ENCODE measurements at regions not wholly inside any gene's neighbourhood (a gene's known extent, or its start where the extent isn't known, plus 50 kb on each side); places are given as distances from the start of the nearest gene placed in this dataset.
"Not testable (repeated sequence)": the region's sequence is repeated elsewhere in the genome, so short reads cannot be mapped to it uniquely, and the experiment has no call there.

DNA sequence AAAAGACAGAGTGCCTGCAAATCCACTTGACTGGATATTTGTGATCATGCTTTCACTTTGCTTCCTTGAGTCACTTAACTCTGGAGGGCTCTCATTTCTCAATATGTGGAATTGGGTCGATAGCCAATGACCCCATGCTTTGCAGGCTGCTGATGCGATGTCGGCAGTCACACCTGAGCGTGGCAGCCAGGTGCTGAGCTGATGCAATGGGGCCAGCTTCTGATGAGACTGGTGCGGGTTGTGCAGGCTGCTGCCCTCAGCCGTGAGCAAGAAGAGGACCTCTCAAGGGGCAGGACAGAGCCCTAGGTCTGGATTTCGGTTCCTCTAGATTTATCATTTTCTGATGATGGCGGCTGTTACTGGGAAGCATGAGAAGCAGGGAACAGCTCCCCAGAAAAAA lies 334.1 kb downstream of the TEX29 start:
- no peak for DNase-seq

DNA sequence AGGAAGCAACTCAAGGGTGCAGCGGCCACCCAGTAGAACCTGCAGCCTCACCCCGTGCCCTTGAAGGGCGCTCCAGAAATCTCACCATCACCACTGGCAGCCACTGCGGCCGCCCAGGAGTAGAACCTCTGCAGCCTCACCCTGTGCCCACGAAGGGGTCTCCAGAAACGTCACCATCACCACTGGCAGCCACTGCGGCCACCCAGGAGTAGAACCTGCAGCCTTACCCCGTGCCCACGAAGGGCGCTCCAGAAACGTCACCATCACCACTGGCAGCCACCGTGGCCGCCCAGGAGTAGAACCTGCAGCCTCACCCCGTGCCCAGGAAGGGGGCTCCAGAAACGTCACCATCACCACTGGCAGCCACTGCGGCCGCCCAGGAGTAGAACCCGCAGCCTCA lies 336.0 kb downstream of the TEX29 start:
- no peak for DNase-seq

DNA sequence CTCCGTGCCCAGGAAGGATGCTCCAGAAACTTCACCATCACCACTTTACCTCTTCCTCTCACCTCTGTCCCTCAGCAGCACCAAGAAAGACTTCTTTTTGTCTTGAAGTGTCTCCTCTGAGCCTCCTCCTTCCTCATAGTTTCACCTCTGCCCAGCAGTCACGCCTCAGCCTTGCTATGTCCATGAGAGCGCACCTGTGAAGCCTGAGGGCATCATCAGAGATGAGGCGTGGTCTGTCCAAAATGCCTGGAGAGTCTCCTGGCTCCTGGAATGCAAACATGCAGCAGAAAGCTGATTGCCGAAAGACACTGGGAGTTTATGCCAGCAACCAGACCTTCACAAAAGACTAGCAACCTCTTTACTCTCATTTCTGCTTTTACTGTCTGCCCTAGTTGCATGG lies 336.6 kb downstream of the TEX29 start:
- DNase-seq: no peak

DNA sequence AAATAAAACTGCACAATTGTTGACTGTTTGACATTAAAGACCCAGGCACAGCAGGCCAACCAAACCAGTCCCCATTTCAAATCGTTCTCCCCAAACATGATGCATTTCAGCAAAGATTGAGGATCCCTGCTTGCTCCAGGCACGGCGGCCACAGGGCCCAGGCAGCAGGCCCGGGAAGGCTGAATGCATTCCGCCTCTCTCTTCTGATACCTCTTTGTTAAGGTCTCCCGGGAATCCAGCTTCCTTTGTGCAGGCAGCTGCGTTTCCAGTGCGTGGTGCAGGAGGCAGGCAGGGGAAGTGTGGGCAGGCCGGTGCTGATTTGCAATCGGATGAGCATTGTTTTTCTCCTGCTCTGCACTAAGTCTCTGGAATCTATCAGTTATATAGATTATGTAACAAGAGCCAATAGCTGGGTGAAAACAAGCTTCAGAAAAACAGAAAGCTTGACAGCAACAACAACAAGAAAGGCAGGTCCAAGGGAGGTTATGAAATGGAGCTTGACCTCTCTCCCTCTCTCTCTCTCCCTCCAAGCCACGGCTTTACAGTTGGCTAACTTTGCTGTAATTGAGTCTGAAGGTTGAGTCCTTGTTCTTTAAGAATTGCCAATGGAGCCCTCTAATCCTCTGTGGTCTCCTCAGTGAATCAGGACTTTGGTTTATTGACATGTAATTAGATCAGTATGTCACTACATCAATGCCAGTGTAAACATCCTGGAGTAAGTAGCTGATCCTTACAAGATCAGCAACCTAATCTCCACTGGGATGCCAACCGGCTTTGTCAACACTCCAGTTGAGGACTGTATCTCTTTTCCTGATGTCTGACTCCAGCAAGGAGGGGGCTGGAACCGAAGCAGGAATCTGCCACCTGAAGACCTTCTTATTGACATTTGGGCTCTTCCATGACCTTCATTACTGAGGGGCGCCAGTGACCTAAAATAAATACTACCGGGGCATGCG lies 338.0 kb downstream of the TEX29 start:
- DNase-seq: no peak

DNA sequence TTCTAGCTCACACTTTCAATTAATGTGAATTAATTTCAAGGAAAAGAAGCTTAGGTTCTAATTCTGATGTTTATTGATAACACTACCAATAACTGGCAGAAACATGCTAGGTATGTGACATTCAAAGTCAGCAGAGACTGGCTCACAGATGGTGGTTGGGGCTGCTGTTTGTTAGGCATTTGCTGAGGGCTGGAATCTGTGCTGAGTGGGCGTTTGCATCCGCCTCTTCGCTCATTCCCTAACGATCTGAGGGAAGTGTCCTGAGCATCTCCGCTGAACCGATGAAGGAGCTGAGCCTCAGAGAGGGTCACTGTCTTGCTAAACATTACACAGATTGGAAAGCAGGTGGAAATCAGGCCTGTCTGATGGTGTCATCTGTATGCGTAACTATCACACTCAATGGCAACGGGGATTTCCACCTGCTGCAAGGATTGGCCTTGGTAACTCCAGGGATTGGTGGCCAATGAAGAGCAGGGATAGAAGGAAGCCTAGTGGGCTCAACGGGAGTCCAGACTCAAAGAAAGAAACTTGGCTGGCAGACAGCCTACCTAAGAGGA lies 338.9 kb downstream of the TEX29 start:
- DNase-seq: no peak

DNA sequence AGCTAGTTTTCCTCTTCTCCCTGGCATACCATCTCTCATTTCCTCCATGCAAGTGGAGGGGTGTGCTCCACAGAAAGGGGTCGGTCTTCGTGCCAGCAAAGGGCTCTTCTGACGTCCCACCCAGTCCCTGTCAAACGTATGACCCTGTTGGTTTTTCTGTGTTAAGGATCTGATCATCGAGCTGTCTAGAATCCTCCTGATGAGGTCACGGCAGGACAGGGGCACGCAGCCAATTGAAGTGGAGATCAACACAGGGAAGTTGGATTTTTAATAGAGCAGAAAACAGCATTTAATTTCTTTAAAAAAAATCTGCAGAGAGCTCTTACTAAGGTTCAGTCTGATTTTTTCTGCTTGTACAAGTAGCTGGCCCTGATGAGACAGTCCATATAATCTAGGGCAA lies 339.4 kb downstream of the TEX29 start:
- no peak for DNase-seq

DNA sequence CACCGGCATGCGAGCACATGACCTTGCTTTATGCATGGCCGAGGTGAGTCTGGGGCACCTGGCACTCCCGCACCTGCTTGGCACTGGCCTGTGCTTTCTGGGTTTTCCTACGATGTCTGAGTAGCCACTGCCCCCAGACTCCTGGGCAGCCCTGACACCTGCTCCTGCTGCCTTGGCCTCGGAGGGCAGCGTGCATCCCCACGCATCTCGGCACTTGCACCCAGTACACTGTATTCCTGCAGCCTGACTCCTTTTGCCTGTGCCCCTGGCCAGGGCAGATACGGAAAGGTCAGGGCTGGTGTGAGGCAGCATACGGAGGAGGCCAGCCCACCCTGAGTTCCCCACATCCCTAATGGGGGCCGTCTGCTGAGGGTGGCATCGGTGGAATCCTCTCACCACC lies 340.6 kb downstream of the TEX29 start:
- no peak for DNase-seq

DNA sequence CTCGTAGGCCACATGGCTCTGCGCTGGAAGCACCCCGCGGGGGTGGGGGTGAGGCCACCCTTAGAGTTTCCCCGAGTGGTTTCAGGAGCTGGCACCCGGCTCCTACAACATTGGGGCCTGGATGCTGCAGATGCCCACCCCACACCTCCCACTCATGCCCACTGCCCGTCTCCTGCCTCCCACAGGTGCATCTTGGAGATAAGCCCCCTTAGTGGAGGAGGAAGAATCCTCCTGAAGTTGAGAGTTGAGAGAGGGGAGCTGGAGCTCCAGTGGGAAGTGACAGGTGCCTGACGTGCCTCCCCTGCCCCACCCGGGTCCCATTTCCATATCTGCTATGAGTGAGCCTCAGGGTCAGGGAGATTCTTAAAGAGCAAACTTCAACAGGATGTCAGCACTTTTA lies 341.3 kb downstream of the TEX29 start:
- DNase-seq: no peak

DNA sequence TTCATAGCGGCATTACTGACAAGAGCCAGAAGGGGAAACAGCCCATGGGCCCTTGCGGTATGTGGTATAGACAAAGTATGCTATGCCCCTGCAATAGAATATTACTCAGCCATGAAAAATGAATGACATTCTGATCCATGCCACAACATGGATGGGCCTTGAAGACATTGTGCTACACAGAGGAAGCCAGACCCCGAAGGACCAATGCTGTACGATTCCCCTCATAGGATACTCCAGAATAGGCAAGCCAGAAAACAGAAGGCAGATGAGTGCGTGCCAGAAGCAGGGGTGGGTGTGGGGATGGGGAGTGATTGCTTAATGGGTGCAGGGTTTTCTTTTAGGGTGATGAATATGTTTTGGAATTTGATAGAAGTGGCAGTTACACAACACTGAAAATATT lies 342.0 kb downstream of the TEX29 start:
- no peak for DNase-seq

DNA sequence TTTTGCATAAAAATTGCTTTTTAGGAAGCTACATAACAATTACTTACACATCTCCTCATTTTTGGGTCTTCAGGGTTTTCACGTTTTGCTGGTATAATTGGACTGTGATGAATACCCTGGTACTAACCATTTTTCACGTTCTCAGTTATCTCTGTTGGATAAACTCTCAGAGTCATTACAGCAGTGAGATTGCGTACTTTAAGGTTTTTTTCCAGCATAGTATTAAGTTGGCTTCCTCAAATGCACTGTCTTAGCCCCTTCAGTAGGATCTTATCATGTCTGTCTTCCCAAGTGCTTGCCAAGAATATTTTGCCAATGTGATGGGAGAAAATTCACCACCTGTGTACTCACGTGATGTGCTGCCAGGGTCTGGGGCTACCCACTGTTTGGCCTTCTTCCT lies 342.5 kb downstream of the TEX29 start:
- no peak for DNase-seq

DNA sequence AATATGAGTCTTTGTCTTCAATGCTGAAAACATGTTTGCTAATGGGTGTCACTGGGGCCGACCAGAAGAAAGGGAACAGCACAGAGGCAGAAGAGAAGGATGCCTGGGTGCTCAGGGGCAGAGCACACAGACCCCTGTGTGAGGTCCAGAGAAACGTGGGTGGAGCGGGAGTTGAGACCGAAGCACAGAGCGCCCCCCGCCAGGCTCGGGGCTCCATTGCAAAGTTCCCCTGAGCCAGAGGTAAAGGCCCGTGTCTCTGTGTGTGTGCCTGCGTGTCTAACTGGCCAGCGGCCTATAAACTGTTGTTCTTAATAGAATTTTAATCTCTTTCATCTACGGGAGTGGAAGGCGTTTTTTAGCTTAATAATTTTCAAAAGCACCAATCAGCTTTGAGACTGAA lies 343.1 kb downstream of the TEX29 start:
- no peak for DNase-seq

DNA sequence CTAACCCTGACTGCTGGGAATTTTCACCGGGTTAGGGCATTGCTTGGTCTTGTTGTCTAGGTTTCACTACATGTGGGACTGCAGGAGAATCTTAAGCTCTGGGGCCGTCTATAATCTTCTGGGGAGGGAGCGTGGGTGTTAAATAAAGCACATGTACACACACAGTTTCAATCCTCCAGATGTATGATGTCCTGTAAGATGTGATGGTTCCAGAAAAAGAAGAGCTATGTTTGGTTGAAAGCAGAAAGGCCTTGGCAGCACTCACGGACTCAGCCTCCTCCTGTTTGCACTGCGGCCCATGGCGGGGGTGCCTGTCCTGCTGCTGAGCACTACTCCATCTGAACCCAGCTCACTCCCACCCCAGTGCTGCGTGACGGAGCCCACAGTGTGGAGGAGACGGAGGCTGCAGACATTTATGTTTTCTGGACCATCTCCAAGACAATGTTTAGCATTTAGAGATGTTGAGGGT lies 343.5 kb downstream of the TEX29 start:
- DNase-seq: no peak

DNA sequence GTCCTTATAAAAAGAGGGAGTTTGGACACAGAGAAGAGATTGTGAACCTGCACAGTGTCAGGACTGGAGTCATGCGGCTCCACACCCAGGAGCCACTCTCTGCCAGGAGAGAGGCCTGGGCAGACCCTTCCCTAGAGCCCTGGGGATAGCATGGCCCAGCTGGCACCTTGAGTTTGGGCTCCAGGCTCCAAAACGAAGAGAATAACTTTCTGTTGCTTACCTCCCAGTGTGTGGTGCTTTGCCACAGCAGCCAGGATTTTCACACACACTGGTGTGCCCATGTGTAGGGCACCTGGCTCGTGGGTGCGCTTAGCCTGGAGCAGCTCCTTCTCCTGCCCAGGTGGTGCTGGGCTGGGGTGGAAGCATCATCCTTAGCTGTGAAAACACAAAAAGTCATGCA lies 344.3 kb downstream of the TEX29 start:
- DNase-seq: no peak

DNA sequence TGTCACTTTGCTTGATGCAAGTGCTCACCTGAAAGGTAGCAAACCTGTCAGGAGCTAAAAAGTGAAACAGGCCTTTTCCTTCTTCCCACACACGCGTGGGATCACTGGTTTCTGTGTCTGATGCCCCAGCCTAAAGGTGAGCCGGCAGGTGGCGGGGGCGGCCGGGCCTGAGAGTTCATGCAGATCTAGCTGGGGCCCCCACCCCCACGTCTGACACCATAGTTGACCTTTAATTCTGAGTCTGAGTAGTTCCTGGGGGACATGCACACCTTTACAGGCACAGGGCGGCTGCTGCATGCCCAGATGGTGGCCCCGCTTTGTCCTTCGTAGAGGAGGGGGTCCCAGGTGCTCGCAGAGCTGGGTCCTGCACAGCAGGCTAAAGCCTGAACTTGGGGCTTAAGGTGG lies 345.3 kb downstream of the TEX29 start:
- no peak for DNase-seq

DNA sequence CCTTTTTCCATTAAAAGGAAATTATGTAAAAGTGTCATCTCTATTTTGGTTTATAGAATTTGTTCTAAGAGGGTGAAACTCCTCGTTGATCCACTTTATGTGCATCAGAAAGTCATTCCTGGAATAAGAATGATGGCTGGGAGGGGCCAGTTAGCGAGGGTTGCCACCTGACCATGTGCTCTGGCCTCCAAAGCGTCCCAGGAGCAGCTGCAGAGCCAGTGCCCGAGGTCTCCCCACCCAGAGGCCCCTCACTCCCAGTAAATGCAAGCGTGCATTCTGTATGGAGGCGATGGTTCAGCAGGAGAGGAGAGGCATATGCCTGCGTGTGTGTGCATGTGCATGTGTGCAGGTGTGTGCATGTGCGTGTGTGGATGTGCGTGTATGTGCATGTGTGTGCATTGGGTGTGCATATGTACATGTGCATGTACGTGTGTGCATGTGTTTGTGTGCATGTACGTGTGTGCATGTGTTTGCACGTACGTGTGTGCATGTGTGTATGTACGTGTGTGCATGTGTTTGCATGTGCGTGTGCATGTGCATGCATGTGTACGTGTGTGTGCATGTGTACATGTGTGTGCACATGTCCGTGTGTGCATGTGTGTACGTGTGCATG lies 345.8 kb downstream of the TEX29 start:
- DNase-seq: no peak

DNA sequence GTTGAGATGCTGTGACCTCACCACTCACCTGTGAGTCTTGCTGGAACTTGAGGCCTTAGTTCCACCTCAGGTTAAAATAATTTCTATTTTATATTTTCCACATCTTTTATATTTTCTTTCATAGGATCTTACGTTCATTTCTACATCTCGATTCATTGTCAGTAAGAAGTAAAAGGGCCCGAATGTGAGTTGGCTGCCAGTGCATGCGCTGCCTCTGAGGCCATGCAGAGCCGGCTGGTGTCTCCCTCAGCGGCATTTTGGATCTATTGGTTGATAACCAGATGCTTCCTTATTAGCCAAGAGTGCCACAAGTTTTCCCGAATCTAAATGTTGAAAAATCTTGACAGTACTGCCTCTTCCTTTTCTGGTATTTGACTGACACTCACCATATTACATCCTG lies 347.3 kb downstream of the TEX29 start:
- DNase-seq: no peak

DNA sequence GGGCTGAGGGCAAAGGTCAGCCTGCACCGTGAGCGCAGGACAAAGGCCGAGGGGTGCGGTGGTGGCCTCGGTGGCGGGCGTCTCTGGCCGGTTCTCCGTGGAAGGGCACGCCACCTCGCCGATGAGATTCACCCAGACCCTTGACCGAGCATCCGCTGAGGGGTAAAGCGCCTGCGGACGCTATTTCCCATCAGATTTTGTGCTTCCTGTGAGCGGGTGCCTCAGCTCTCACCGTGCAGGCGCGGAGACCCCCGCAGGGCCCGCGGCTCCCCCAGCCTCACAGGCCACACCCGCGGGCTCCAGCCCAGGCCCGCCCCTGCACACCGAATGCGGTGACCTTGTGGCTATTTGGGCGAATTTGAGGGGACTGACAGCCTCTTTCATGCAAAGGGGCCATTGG lies 348.0 kb downstream of the TEX29 start:
- DNase-seq: no peak

DNA sequence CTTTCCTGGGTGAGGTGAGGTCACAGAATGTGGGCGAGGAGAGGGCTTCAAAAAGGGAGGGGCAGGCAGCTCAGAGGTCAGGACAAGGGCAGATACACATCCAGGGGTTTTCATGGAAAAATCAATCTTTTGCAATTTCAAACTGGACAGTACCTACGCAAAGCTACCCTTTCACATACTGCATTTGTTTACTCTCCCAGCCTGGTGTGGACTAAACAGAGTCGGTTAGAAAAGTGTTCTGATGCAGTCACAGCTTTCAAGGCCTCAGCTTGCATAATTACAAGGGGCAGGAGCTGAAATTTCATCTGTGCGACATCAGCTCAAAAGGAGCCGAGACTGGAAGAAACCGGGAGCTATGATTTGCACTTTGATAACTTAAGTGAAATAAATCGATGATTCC lies 351.8 kb downstream of the TEX29 start:
- not testable (repeated sequence) for DNase-seq

DNA sequence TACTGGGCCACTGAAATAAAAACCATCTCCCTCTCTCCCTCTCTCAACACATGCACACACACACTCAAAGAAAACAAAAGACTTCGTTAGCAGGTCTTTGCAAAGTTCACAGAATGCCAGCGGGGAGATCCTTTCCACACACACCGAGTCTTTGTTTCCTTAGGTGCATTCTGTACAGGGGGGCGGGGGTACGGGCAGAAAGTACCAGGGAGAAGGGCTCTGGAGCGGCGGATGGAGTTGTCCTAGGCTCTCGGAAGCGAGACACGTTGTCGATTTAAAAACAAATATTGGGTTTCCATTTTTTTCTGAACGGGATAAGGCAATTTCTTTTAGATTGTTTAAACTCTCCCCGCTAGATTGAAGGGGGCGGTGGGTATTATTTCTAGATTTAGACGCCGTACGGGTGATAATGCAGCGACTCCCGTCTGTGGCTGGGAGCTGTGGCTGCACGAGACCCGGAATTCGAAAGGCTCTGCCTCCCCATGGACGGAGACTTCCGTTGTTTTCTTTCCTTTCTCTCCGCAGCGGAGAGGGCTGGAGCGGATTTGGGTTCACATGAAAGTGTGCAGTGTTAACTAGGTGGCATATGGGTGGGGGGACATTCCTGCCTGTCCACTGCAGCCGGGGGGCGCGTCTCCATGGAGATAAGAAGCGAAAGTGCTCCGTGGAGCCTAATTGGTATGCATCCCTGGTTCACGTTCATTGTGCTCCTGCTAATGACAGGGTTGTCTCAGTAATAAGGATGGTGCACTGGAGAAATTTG lies 357.9 kb downstream of the TEX29 start:
- DNase-seq: not testable (repeated sequence)

DNA sequence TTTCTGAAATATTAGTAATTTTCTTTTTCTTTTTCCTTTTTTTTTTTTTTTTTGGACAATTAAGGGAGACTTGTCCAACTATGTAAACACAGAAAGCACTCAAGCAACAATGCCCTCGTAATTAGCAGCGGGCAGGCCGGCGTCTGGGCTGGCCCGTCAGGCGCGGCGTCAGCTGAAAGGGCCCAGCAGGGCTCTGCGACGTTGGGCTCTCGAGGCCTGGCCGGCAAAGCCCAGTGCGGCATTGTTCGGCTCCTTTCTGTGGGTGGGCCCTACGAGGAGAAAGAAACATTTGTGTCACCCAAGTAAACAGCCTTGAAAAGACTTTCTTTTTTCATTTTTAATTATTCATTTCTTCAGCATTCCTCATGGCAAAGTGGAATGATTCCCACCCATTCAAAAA lies 359.2 kb downstream of the TEX29 start:
- DNase-seq: not testable (repeated sequence)

DNA sequence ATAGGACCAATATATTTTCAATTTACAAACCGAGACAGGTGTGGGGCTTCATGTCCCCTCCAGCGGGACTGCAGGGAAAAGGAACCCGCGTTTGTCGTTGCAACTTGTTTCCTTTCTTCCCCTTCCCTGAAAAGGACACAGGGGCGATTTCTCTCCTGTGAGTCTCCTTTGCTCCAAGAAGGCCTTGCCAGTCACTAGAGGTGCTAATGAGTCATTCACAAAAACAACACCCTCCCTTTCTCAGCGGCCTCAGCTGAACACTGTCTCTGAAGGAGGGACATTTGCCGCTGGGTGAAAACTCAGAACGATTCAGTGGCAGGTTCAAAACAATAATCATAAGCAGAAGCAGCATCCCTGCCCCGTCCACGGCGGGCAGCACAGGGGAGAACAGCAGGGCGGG lies 359.7 kb downstream of the TEX29 start:
- DNase-seq: not testable (repeated sequence)

DNA sequence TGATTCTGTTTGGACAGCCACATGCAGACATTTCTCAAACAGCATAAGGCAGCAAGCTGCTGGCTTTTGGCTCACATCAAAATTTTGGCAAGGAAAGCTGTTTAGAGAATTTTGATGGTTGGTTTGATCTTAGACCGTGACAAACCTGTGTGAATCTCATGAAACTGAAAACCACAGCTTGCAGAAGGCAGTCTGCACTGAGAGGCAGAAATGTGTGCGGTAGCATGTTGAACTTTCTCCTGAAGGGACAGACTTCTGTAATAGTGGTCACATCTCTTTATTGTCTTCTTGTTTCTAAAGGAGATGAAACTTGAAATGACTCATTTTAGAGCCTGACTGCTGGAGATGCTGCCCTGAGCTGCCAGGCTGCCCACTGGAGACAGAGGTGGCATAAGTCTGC lies 371.6 kb downstream of the TEX29 start:
- DNase-seq: not testable (repeated sequence)

DNA sequence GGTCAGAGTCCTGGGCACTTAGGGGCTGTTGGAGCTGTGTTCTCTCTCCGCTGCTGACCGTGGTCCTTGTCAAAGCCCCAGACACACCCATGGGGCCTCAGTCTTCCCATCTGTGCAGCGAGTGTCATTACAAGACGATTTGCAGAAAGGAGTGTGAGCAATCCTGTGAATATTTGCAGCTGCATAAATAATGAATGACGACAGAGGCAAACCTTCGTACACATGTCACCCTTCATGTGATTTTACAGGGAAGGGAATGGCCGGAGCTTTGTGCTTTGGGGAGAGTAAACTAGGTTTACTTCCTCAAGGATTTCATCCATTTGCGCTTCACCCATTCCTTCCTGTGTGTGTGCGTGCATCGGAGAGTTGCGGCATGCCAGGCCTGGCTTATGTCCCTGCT lies 370.8 kb upstream of the SOX1 start:
- not testable (repeated sequence) for DNase-seq

Data from fibroblast of skin of right quadriceps (primary cell).